NCI-H2081 treated with DMSO at 0.1 percent for 48 hours (cell line): ENCODE measurements at regions not wholly inside any gene's neighbourhood (a gene's known extent, or its start where the extent isn't known, plus 50 kb on each side); places are given as distances from the start of the nearest gene placed in this dataset.

Experiments used
- DNase-seq: peaks from one replicate; lab custom pipeline; 2025; lab: John Stamatoyannopoulos, UW

- no peak for DNase-seq
Observed at GRCh38 chr12:83823386-83824045, 1089.1 kb downstream of the SLC6A15 start.

- no peak for DNase-seq
Observed at GRCh38 chr12:83821967-83822366, 1090.6 kb downstream of the SLC6A15 start.

- DNase-seq = no peak
Observed at GRCh38 chr12:83818881-83819280, 1093.7 kb downstream of the SLC6A15 start.

- no peak for DNase-seq
Observed at GRCh38 chr12:83817730-83818129, 1094.9 kb downstream of the SLC6A15 start.

- no peak for DNase-seq
Observed at GRCh38 chr12:83808591-83808990, 1104.0 kb downstream of the SLC6A15 start.

- DNase-seq = no peak
Observed at GRCh38 chr12:83807871-83808270, 1104.7 kb downstream of the SLC6A15 start.

- DNase-seq = no peak
Observed at GRCh38 chr12:83805873-83806272, 1106.7 kb downstream of the SLC6A15 start.

- DNase-seq = no peak
Observed at GRCh38 chr12:83805156-83805772, 1107.3 kb downstream of the SLC6A15 start.

GRCh38 chr12:83801972-83802371, 1110.6 kb downstream of the SLC6A15 start:
- DNase-seq = no peak

- DNase-seq = no peak
Observed at GRCh38 chr12:83800022-83800421, 1112.6 kb downstream of the SLC6A15 start.

- no peak for DNase-seq
Observed at GRCh38 chr12:83796531-83796930, 1109.8 kb downstream of the TMTC2 start.

- DNase-seq = no peak
Observed at GRCh38 chr12:83793616-83794015, 1106.9 kb downstream of the TMTC2 start.

- DNase-seq = no peak
Observed at GRCh38 chr12:83784298-83784890, 1097.7 kb downstream of the TMTC2 start.

- DNase-seq = no peak
Observed at GRCh38 chr12:83779526-83779925, 1092.8 kb downstream of the TMTC2 start.

GRCh38 chr12:83769151-83769550, 1082.4 kb downstream of the TMTC2 start:
- no peak for DNase-seq

- DNase-seq = no peak
Observed at GRCh38 chr12:83767723-83768122, 1081.0 kb downstream of the TMTC2 start.

GRCh38 chr12:83763425-83763824, 1076.7 kb downstream of the TMTC2 start:
- DNase-seq = no peak

GRCh38 chr12:83759906-83760305, 1073.2 kb downstream of the TMTC2 start:
- DNase-seq = no peak

- DNase-seq = no peak
Observed at GRCh38 chr12:83758888-83759631, 1072.4 kb downstream of the TMTC2 start.

GRCh38 chr12:83753904-83754303, 1067.2 kb downstream of the TMTC2 start:
- DNase-seq = no peak

GRCh38 chr12:83753205-83753604, 1066.5 kb downstream of the TMTC2 start:
- no peak for DNase-seq

- DNase-seq = no peak
Observed at GRCh38 chr12:83739607-83740006, 1052.9 kb downstream of the TMTC2 start.

- DNase-seq = no peak
Observed at GRCh38 chr12:83710851-83711250, 1024.1 kb downstream of the TMTC2 start.
